ENCODE measurements at regions not wholly inside any gene's neighbourhood (a gene's known extent, or its start where the extent isn't known, plus 50 kb on each side); places are given as distances from the start of the nearest gene placed in this dataset.

GRCh38 chr4:136400829-136401228 lies 1131.5 kb downstream of the PCDH18 start:
- DNase-seq (ENCODE audit: extremely low spot score in 2 of 2), result no peak
- no peak overlapping the region for H3K4me3 ChIP-seq
- no peaks in the 10 kb centered on the region for H3K4me1 ChIP-seq
- TF ChIP-seq POLR2AphosphoS5 (IDR thresholded peaks at IDR 0.05; ENCODE audit: insufficient read depth in 1 of 2, low read depth in 1 of 2) (no peak), POLR2A (IDR thresholded peaks at IDR 0.05) (no peak)
- TF ChIP-seq, protein P1, sequence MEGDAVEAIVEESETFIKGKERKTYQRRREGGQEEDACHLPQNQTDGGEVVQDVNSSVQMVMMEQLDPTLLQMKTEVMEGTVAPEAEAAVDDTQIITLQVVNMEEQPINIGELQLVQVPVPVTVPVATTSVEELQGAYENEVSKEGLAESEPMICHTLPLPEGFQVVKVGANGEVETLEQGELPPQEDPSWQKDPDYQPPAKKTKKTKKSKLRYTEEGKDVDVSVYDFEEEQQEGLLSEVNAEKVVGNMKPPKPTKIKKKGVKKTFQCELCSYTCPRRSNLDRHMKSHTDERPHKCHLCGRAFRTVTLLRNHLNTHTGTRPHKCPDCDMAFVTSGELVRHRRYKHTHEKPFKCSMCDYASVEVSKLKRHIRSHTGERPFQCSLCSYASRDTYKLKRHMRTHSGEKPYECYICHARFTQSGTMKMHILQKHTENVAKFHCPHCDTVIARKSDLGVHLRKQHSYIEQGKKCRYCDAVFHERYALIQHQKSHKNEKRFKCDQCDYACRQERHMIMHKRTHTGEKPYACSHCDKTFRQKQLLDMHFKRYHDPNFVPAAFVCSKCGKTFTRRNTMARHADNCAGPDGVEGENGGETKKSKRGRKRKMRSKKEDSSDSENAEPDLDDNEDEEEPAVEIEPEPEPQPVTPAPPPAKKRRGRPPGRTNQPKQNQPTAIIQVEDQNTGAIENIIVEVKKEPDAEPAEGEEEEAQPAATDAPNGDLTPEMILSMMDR (IDR thresholded peaks at IDR 0.05), result no peak
- H3K27ac ChIP-seq, result no peak overlapping the region
- H3K36me3 ChIP-seq, result no peaks in the 10 kb centered on the region
- H3K27me3 ChIP-seq, result no peaks in the 10 kb centered on the region
- no peaks in the 10 kb centered on the region for H3K9me3 ChIP-seq
- intact Hi-C loops (cut with DNase I), result no loop called here

DNA sequence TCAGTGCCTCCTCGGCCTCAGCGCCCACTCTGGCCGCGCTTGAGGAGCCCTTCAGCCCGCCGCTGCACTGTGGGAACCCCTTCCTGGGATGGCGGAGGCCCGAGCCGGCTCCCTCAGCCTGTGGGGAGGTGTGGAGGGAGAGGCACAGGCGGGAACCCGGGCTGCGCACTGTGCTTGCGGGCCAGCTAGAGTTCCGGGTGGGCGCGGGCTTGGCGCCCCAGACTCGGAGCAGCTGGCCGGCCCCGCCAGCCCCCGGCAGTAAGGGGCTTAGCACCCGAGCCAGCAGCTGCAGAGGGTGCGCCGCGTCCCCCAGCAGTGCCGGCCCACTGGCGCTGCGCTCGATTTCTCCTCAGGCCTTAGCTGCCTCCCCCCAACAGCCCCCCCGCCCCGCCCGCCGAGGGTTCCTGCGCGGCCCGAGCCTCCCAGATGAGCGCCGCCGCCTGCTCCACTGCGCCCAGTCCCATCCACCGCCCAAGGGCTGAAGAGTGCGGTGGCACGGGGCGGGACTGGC lies 1137.0 kb downstream of the PCDH18 start:
- H3K9me3 ChIP-seq, result no peaks in the 10 kb centered on the region
- intact Hi-C loops (cut with DNase I), result no loop called here
- no peaks in the 10 kb centered on the region for H3K27me3 ChIP-seq
- TF ChIP-seq, protein P1 (IDR thresholded peaks at IDR 0.05), result no peak
- TF ChIP-seq POLR2AphosphoS5 (IDR thresholded peaks at IDR 0.05; ENCODE audit: insufficient read depth in 1 of 2, low read depth in 1 of 2) (no peak), POLR2A (IDR thresholded peaks at IDR 0.05) (no peak)
- no peaks in the 10 kb centered on the region for H3K36me3 ChIP-seq
- DNase-seq (ENCODE audit: extremely low spot score in 2 of 2), result no peak
- H3K4me1 ChIP-seq, result no peaks in the 10 kb centered on the region
- no peak overlapping the region for H3K27ac ChIP-seq
- no peak overlapping the region for H3K4me3 ChIP-seq

GRCh38 chr4:136392576-136392975 lies 1139.7 kb downstream of the PCDH18 start:
- DNase-seq (ENCODE audit: extremely low spot score in 2 of 2), result no peak
- no peaks in the 10 kb centered on the region for H3K4me1 ChIP-seq
- intact Hi-C loops (cut with DNase I), result no loop called here
- H3K36me3 ChIP-seq, result no peaks in the 10 kb centered on the region
- H3K27me3 ChIP-seq, result no peaks in the 10 kb centered on the region
- no peak overlapping the region for H3K4me3 ChIP-seq
- no peaks in the 10 kb centered on the region for H3K9me3 ChIP-seq
- TF ChIP-seq POLR2AphosphoS5 (IDR thresholded peaks at IDR 0.05; ENCODE audit: insufficient read depth in 1 of 2, low read depth in 1 of 2) (no peak), POLR2A (IDR thresholded peaks at IDR 0.05) (no peak)
- TF ChIP-seq, protein P1 (IDR thresholded peaks at IDR 0.05), result no peak
- H3K27ac ChIP-seq, result no peak overlapping the region

GRCh38 chr4:136390824-136391223 lies 1141.5 kb downstream of the PCDH18 start:
- intact Hi-C loops (cut with DNase I), result no loop called here
- Histone ChIP-seq H3K4me1 (no peaks in the 10 kb centered on the region), H3K27ac (no peak overlapping the region), H3K27me3 (no peaks in the 10 kb centered on the region), H3K4me3 (no peak overlapping the region), H3K36me3 (no peaks in the 10 kb centered on the region), H3K9me3 (no peaks in the 10 kb centered on the region)
- no peak for TF ChIP-seq POLR2A (IDR thresholded peaks at IDR 0.05)
- TF ChIP-seq POLR2AphosphoS5 (IDR thresholded peaks at IDR 0.05; ENCODE audit: insufficient read depth in 1 of 2, low read depth in 1 of 2), result no peak
- TF ChIP-seq, protein P1 (IDR thresholded peaks at IDR 0.05), result no peak
- no peak for DNase-seq (ENCODE audit: extremely low spot score in 2 of 2)

DNA sequence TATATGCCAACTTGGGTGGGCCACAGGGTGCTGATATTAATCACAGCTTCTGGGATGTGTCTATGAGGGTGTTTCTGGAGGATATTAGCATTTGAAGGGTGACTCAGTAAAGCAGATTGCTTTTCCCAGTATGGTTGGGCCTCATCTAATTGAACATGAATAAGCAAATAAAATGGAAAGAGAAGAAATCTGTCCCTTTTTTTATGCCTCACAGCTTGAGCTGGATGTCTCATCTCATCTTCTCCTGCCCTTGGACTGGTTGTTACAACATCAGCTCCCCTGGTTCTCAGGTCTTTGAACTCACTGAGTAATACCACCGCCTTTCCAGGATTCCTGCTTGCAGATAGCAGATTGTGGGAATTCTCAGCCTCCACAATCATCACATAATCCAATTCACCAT lies 1149.2 kb downstream of the PCDH18 start:
- Histone ChIP-seq H3K27ac (no peak overlapping the region), H3K4me1 (no peaks in the 10 kb centered on the region), H3K27me3 (no peaks in the 10 kb centered on the region), H3K4me3 (no peak overlapping the region), H3K36me3 (no peaks in the 10 kb centered on the region), H3K9me3 (no peaks in the 10 kb centered on the region)
- intact Hi-C loops (cut with DNase I), result no loop called here
- no peak for TF ChIP-seq POLR2A (IDR thresholded peaks at IDR 0.05)
- TF ChIP-seq, protein P1 (IDR thresholded peaks at IDR 0.05), result no peak
- no peak for TF ChIP-seq POLR2AphosphoS5 (IDR thresholded peaks at IDR 0.05; ENCODE audit: insufficient read depth in 1 of 2, low read depth in 1 of 2)
- DNase-seq (ENCODE audit: extremely low spot score in 2 of 2), result no peak

All from vagina (tissue), 2 donors.